Fibroblast of lung (primary cell): ENCODE measurements at regions not wholly inside any gene's neighbourhood (a gene's known extent, or its start where the extent isn't known, plus 50 kb on each side); places are given as distances from the start of the nearest gene placed in this dataset.

Experiments
- DNase-seq, 2 donors: peaks; one replicate each; pipeline versions ENCODE4 v3.0.0 to v3.0.0-alpha.2; 2010; ENCODE audit warnings: low read depth in 2 of 2
- H2AFZ ChIP-seq: 2 replicates; pipeline ENCODE4 v1.5.1; 2012; ENCODE audit warnings: low read length, control low read depth, inconsistent platforms
- H3K27ac ChIP-seq: 2 replicates; pipeline ENCODE4 v1.5.1; 2011; ENCODE audit warnings: low read length, control low read depth; ENCODE audit not compliant: insufficient read depth
- H3K27me3 ChIP-seq: 2 replicates; pipeline ENCODE4 v1.5.1; 2011; ENCODE audit warnings: mild to moderate bottlenecking, low read length; ENCODE audit not compliant: control insufficient read depth, insufficient read depth
- H3K36me3 ChIP-seq: 2 replicates; pipeline ENCODE4 v1.5.1; 2011; ENCODE audit warnings: low read length; ENCODE audit not compliant: control insufficient read depth, insufficient read depth
- H3K4me1 ChIP-seq: 2 replicates; pipeline ENCODE4 v1.5.1; 2011; ENCODE audit warnings: low read length; ENCODE audit not compliant: control insufficient read depth, insufficient read depth; ENCODE audit errors: extremely low read depth
- H3K4me2 ChIP-seq: 2 replicates; pipeline ENCODE4 v1.5.1; 2011; ENCODE audit warnings: low read length, control low read depth; ENCODE audit not compliant: insufficient read depth; ENCODE audit errors: extremely low read depth
- H3K4me3 ChIP-seq, 4 experiments: fragments of 200-600 bp in 1 of 4; sonication (generic) in 1 of 4; replicated peaks in 1 of 4; 2 replicates each; pipeline ENCODE4 v1.5.1; 2011 to 2016; ENCODE audit warnings: low read length in 4 of 4, low read depth in 3 of 4, mild to moderate bottlenecking in 3 of 4, control low read depth in 2 of 4, inconsistent platforms in 1 of 4, mixed read lengths in 1 of 4; ENCODE audit not compliant: insufficient read depth in 1 of 4; ENCODE audit errors: control extremely low read depth in 1 of 4
- H3K79me2 ChIP-seq: 2 replicates; pipeline ENCODE4 v1.5.1; 2012; ENCODE audit warnings: mild to moderate bottlenecking, low read length, inconsistent platforms; ENCODE audit not compliant: control insufficient read depth, insufficient read depth
- H3K9ac ChIP-seq: 2 replicates; pipeline ENCODE4 v1.5.1; 2011; ENCODE audit warnings: mild to moderate bottlenecking, low read length, control low read depth; ENCODE audit not compliant: insufficient read depth
- H3K9me3 ChIP-seq: 2 replicates; pipeline ENCODE4 v1.5.1; 2012; ENCODE audit warnings: low read depth, low read length; ENCODE audit not compliant: control insufficient read depth, insufficient read depth
- H4K20me1 ChIP-seq: 2 replicates; pipeline ENCODE4 v1.5.1; 2011; ENCODE audit warnings: low read length; ENCODE audit not compliant: control insufficient read depth, insufficient read depth; ENCODE audit errors: extremely low read depth
- EZH2 ChIP-seq: IDR thresholded peaks from 2 replicates; pipeline ENCODE4 v1.5.1; 2012; ENCODE audit warnings: low read length, control low read depth, mild to moderate bottlenecking; ENCODE audit errors: missing control alignments
- TF ChIP-seq, protein P1 (sequence below), 2 donors: IDR thresholded peaks in 1 of 2; conservative IDR thresholded peaks in 1 of 2; 1 replicate in 1 of 2; 2 replicates in 1 of 2; pipeline ENCODE4 v1.5.1; 2011 to 2012; ENCODE audit warnings: low read length in 2 of 2, control low read depth in 1 of 2, inconsistent platforms in 1 of 2, low read depth in 1 of 2, mild to moderate bottlenecking in 1 of 2

DNA sequence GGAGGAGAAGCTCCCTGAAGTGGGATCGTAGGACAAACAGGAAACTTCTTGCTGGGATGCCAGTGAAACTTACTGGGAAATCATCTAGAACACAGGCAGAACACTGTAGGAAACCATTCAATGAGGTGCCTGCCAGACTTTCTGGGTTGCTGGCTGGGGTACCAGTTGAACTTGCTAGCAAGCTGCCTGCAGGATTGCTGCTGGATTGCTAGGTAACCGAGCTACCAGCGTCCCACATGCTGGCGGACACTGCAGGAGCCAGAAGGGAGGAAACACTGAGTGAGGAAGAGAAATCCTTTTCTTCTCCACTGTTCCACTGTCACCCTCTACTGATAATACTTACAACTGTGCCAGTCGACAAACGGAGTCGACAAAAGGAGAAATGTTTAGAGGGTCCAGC lies 91.3 kb upstream of the SLC35B3 start:
- Histone ChIP-seq H3K27me3 (no peaks in the 10 kb centered on the region), H3K4me1 (no peaks in the 10 kb centered on the region), H3K4me2 (no peak overlapping the region), H4K20me1 (no peaks in the 10 kb centered on the region), H3K36me3 (no peaks in the 10 kb centered on the region), H3K9me3 (no peaks in the 10 kb centered on the region), H3K4me3 (no peak overlapping the region), H3K27ac (no peak overlapping the region), H2AFZ (no peak overlapping the region), H3K9ac (no peak overlapping the region), H3K79me2 (no peaks in the 10 kb centered on the region)
- TF ChIP-seq EZH2 = no peak
- TF ChIP-seq, protein P1, sequence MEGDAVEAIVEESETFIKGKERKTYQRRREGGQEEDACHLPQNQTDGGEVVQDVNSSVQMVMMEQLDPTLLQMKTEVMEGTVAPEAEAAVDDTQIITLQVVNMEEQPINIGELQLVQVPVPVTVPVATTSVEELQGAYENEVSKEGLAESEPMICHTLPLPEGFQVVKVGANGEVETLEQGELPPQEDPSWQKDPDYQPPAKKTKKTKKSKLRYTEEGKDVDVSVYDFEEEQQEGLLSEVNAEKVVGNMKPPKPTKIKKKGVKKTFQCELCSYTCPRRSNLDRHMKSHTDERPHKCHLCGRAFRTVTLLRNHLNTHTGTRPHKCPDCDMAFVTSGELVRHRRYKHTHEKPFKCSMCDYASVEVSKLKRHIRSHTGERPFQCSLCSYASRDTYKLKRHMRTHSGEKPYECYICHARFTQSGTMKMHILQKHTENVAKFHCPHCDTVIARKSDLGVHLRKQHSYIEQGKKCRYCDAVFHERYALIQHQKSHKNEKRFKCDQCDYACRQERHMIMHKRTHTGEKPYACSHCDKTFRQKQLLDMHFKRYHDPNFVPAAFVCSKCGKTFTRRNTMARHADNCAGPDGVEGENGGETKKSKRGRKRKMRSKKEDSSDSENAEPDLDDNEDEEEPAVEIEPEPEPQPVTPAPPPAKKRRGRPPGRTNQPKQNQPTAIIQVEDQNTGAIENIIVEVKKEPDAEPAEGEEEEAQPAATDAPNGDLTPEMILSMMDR (conservative IDR thresholded peaks at IDR 0.05 in 1 of 2, IDR thresholded peaks at IDR 0.05 in 1 of 2; ENCODE audit: low read depth in 1 of 2, low read length in 2 of 2) = no peak
- no peak for DNase-seq

DNA sequence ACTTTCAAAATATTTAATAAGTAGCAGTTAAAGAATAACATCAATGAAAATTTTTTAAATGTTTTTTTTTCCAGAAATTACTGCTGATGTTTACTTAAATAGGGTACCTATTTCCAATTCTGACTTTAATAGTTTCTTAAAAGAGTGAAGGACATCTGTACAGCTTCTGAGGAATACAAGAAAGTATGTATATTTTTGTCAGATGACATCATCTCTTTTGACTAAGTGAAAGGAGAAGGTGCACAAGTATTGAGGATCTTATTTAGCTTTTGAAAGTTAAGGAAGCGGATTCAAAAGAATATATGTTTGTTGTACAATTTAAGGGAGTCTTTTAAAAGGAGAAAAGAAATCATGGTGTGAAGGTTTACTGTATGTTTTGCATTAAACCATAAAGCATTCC lies 90.0 kb upstream of the SLC35B3 start:
- Histone ChIP-seq H3K27me3 (no peaks in the 10 kb centered on the region), H3K4me1 (no peaks in the 10 kb centered on the region), H3K27ac (no peak overlapping the region), H4K20me1 (no peaks in the 10 kb centered on the region), H3K36me3 (no peaks in the 10 kb centered on the region), H3K9me3 (no peaks in the 10 kb centered on the region), H3K79me2 (no peaks in the 10 kb centered on the region), H3K4me3 (no peak overlapping the region), H2AFZ (no peak overlapping the region), H3K4me2 (no peak overlapping the region), H3K9ac (no peak overlapping the region)
- DNase-seq = no peak
- TF ChIP-seq EZH2 = no peak
- TF ChIP-seq, protein P1 (conservative IDR thresholded peaks at IDR 0.05 in 1 of 2, IDR thresholded peaks at IDR 0.05 in 1 of 2; ENCODE audit: low read depth in 1 of 2, low read length in 2 of 2) = no peak

- H3K27ac ChIP-seq = no peak overlapping the region
- H3K36me3 ChIP-seq = no peaks in the 10 kb centered on the region
- H3K9me3 ChIP-seq = no peaks in the 10 kb centered on the region
- no peaks in the 10 kb centered on the region for H3K27me3 ChIP-seq
- H3K4me3 ChIP-seq = no peak overlapping the region
- H3K79me2 ChIP-seq = no peaks in the 10 kb centered on the region
- no peaks in the 10 kb centered on the region for H4K20me1 ChIP-seq
- no peak overlapping the region for H2AFZ ChIP-seq
- no peaks in the 10 kb centered on the region for H3K4me1 ChIP-seq
- H3K9ac ChIP-seq = no peak overlapping the region
- TF ChIP-seq EZH2 = no peak
- TF ChIP-seq, protein P1 (conservative IDR thresholded peaks at IDR 0.05 in 1 of 2, IDR thresholded peaks at IDR 0.05 in 1 of 2; ENCODE audit: low read depth in 1 of 2, low read length in 2 of 2) = no peak
- DNase-seq = no peak
- H3K4me2 ChIP-seq = no peak overlapping the region
Measured at GRCh38 chr6:8513174-8513573, 77.8 kb upstream of the SLC35B3 start.
